ENCODE measurements at regions not wholly inside any gene's neighbourhood (a gene's known extent, or its start where the extent isn't known, plus 50 kb on each side); places are given as distances from the start of the nearest gene placed in this dataset.

DNA sequence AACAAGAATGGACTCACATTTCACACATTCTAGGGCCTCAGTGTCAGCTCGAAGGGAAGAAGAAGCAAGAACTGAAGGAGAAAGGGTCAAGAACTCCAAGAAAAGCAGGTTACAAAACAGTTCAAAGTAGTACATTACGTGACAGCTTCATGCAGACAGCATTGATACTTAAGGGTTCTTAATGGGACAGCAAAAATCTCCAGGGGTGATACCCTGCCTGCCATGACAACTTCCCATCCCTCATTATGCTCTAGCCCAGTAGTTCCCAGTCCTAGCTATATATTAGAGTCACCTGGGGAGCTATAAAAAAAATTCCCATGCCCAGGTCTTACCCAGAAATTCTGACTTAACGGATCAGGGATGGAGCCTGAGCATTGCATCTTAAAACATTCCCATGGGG is 51.2 kb upstream of the PROX1 start:
- no peak for DNase-seq (ENCODE audit: low read depth, low spot score)
